Femur (tissue), 1 donor: ENCODE measurements at regions not wholly inside any gene's neighbourhood (a gene's known extent, or its start where the extent isn't known, plus 50 kb on each side); places are given as distances from the start of the nearest gene placed in this dataset.

Experiments
- DNase-seq: peaks from one replicate; pipeline ENCODE4 v3.0.0-alpha.2; 2017

DNA sequence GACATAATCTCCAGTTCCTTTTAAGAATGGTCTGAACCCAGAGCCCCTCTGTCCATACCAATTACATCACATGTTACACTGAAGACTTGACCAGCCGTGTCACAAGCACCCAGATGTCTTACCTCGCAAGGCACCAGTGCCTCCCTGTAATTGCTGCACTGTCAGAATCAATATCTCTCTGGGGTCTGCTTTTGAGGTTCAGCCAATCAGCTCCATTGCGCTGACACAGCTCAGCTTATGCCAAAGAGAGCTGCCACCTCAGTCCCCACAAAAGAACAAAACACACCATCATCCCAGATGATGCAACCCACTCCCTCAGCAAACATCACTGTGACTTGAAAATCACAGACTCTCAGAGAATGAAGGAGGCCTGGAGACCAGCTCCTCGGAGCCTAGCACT is 82.5 kb upstream of the SORBS2 start:
- DNase-seq: no peak

DNA sequence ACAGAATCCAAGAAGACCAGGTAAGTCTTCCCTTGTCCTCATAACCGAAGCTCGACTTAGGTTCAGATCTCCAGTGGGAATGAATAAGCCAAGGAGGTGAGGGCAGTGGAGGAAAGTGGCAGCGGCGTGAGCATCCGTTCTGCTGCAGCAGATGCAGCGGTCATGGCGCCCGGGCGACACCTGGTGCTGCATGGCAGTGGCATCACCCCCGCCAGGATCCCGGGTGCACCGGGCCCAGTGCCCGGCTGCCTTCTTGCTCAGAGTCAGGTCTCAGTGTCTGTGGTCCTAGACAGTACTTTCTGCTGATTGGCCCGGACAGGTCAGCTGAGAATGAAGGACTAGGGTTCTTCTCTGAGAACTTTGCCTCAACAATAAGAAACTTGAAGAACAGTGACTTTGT is 83.4 kb upstream of the SORBS2 start:
- no peak for DNase-seq

DNA sequence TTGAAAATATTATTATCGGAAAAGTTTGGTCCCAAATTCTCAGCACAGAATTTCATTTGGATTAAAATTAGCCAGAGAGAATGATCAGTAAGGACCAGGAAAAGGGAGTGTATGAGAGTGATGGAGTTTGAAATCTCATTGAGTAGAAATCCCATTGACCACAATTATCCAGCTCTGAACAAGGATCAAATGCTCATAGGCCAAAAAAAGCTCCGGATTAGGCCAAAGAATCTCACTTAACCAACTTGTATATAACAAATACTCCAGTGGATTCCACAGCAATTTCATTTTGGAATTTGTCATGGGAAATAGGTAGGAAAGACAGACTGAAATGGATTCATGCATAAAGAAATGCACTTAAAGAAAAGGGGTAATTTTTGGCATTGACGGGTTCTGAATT is 83.9 kb upstream of the SORBS2 start:
- no peak for DNase-seq

DNA sequence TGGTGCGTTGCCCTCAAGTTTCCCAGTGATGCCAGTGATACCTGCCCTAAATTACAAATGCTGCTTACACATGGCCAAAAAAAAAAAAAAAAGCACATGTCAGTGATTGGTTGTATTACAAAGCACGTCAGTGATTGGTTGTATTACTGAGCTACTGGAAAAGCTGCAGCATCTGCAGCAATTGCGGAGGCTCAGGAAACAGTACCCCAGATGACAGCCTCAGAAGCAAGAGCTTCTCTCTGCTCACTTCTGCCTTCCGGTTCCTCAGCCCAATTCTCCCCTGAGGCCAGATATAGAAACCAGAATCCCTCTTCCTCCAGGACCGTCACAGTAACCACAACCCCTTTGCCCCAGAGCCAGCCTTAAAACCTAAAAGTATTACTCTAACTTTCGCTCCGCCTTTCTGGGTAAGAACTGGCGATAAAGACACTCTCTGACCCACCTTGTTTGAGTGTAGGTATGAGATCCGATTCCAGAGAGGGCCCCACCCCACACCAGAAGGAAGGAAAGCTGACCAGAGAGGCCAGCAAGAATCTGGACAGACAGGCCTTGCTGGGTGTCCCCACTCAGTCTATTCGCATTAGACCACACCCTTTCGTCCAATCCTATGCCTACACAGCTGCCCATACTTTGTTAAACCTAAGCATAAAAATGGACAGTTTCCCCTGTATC is 85.0 kb upstream of the SORBS2 start:
- no peak for DNase-seq

DNA sequence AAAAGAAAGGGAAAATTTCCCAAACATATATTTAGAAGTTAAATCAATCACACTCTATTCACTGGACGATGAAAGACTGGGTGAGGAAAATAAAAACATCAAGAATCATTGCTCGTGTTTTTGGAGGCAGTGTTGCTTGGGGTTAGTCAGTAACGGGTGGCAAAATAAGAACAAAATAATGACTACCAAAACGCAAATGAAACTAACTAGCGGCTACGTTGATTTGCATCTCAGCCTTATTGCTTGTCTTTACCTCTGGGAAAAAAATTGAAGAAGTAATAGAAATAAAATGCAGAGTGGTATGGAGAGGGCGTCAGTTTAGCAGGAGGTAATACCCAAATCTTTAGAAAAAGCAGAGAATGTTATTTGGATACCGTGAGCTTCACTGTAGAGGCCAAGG is 86.4 kb upstream of the SORBS2 start:
- DNase-seq: no peak

DNA sequence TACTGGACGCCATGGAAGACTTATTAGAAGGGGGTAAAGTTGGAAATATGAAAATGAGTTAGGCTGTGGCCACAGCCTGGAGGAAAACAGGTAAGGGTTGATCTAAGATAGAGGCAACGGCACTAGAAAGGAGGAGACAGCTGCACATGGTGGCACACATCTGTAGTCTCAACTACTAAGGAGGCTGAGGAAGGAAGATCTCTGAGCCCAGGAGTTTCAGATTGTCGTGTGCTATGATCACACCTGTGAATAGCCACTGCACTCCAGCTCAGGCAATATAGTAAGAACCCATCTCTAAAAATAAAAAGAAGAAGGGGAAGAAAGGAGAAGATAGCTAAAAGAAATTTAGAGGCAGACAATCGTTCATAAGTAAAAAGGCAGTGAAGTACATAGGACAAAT is 87.8 kb upstream of the SORBS2 start:
- DNase-seq: no peak

DNA sequence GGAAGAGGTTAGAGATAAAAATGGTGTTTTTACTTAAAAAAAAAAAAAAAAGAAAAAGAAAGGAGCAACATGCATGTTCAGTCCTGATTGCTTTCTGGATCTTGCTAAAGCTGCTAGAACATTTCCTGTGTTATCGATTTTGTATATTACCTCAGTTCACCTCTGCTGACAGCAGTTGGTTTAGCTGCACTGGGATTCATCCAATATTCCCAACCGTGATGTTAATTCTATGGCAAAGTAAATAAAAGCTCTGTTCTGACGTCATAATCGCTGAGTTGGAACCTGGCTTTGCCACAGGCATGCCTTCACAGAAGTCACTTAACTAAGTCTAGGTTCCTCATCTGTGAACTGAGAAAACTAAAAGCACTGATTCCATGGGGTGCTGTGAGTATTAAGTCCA is 90.7 kb upstream of the SORBS2 start:
- DNase-seq: no peak

DNA sequence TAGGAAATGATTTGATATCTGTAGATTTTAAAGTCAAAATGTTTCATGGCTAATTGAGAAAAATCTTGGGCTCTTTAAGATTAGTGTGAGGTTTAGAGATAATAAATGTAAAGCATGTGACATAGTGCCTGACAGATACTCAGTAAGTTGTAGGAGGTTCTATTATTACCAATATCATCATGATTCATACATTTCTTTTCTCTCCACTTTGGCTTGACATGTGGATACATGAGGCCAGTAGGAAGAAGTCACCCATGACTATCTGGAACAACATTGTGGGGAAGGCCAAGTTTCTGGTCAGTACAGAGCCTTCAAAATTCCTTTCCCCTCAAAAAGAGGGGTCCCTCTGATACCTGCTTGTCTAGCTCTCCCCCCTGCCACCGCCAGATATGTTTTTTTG is 91.2 kb upstream of the SORBS2 start:
- no peak for DNase-seq

DNA sequence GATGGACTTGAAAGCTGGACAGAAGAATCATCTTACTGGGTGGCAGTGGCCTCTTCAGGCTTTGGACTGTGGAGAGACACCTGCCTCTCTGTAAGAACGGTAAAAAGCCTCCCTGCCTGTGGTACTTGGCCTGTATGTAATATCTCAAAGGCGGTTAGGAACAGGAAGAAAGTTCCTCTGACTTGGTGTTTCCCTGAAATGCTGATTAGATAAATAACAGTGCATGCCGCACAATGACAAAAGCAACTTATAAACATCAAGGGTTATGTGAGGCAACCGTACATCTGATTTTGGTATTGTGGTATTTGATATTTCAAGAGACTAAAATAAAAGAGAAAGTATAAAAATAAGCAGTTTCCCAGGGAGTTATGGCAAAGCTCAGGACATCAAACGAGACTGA is 92.4 kb upstream of the SORBS2 start:
- DNase-seq: no peak

DNA sequence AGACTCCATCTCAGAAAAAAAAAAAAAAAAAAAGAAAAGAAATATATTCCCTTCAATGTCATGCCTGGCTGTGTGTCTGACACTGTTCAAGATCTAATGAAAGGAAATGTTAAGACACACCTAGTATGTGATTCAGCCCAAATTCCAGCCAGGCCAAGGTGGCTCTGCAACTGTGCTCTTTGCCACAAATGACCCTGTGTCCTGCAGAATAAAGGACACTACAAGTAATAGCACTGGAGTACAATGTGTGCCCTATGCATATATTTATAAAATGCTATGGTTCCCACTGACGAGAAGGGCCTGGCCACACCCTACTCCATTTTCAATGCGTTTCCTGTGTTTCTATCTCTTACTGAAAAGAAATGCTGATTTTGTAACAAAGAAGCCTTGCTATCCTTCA is 98.0 kb upstream of the SORBS2 start:
- DNase-seq: no peak

DNA sequence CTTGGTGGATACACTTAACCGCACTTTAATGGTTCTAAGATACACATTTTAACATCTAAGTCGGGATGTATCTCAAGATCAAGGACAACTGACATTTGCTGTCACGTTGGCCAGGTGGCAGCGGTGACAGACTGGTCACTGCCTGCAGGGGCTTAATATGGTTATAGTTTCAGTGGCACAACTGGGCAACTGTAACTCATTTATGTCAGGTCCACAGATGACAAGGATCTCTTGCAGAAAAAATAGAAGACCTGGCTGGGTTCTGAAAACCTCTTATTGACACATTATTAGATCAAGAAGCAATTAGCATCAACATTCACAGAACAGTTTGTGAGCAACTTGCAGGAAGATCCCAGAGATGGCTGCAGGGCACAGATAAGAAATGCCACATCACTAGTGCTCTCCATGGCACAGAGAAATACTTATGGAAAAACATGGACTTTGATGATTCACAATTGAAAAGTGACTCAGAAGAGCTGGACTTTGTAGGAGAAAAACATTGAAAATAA is 99.6 kb upstream of the SORBS2 start:
- no peak for DNase-seq

DNA sequence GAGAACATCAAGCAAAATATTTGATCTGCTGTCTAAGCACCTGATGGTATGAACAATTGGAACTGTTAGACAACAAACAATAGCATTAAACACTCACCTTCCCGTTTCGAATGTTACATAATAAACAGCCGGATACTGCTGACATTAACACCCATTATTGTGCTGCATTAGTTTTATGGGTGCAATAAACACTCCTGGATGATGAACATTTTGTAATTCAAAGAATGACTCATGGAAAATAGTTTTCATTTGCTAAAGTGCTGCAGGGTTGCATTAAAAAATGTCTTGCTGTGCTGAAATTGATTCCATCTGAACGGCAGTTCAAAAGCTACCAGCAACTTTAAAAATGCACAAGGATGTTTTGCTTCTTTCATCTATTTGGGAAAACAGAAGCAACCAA is 100.8 kb upstream of the SORBS2 start:
- no peak for DNase-seq

DNA sequence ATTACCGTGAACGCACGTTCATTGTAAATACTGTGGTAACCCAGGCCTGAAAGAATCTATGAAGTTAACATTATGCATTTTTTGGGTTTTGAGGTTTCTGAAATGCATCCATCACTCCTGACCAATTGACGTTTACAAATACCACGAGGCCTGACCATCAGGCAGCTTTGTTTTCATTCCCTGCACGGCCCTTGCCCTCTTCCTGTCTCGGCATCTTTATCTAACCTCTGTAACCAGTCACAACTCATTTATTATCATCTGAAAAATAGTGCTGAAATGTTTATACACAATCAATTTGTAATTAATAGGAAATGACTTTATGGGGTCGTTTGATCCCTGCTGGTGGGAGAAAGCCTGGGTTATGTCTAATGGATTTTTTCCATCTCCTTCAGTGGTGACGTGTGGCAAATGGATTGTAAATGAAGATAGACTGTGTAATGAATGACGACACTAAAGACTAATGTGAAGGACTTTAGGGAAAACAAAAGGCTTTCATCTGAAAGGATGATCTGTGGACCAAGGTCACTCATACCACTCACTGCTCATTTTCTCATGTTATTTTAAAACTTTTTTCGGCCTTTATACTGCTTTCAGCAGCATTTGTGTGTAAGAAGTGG is 102.7 kb upstream of the SORBS2 start:
- peak; percentile 29 for DNase-seq

DNA sequence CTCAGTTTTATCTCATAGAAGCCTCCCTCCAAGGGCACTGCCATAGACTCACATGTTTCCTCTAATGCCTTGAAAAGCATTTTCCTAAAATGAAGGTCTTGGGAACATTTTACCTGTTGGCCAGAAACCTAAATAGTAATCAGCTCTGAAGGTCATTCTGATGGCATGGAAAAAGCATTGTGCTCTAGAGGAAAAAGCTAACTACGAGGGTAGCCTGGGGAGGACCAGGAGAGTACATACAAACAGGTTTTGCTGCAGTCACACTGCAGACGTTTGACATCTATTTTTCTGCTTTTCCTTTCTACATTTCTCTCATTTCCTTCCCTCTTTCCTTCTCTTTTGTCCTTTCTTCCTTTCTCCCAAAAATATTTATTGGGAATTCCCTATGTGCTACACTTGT is 103.3 kb upstream of the SORBS2 start:
- no peak for DNase-seq

DNA sequence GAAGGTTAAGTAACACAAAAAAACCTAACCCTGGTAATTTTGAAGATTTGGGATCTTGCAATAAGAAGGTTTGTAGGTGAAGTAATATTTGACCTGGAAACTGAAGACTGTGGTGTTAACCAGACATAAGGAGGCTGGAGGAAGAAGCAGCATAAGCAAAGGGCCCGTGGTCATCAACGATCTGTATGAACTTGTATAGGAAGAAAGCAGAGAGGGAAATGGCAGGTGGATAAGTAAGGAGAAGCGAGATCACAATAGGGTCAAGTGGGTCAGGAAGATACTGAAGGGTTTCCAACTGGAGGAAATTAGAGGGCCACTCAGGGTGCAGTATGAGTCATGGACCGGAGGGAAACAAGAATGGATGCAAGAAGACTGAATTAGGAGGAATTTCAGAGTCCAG is 103.8 kb upstream of the SORBS2 start:
- DNase-seq: no peak

DNA sequence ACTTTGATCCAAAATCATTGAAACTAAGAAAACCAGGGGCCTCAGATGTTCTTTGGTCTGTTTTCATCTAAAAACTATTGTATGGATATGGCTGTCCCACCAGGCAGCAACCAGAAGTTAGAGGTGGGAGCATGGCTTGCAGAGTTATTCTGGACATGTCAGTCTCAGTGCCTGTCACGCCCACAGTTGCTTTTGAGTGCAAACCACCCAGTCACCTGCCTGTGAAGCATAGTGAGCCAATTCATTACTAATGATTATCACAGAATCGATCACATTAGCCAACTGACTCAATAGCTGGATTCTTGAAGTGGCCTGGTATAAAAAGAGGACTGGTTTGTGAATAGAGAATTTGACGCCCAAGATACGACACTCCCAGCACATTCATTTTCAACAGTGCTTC is 104.2 kb upstream of the SORBS2 start:
- no peak for DNase-seq

DNA sequence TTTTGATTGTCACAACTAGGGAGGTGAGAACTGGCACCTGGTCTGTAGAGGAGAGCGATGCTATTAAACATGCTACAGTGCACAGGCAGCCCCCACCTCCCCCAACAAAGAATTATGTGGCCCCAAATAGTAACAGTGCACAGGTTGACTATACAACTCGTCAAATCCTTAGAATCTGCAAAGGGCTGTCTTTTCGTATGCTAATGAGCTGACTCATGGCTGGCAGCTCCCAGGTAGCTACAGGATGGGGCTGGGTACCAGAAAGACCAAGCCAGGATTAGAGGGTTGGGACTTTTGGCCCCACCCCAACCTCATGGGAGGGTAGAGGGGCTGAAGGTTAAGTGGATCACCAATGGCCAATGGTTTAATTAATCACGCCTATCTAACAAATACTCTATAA is 104.7 kb upstream of the SORBS2 start:
- DNase-seq: no peak

DNA sequence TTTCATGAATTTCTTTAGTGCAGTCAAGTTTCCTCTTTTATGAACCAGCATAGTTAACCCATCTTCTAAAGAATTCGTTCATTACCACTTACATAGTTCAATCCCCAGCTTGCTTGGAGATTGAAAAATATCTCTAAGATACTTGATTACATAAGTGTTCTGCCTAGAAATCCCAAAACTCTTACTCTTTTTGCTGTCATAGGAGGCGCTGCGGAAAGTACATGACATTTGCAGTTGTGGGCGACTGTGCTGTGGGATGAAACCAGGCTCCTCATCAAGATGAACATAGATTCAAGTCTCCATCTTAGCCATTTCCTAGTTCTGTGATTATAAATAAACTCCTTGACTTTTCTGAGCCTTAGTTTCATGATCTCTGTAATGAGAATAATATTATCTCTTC is 107.1 kb upstream of the SORBS2 start:
- DNase-seq: no peak

DNA sequence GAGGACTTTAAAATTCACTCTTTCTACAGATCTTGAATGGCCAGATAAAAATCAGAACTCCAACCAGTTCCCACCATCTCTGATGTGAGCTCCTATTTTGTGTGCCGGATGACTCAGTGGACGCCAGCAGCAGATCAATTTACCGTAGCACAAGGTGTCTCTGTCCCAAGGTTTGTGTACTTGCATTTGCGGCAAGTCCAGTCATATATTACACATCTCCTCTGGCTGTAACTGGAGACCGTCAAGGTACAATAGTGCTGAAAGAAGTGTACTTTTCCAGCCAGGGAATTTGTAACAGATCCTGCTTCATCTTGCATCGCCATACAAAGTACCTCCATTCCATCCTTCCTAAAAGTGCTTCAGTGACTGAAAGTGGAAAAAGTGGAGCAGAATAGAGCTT is 108.2 kb upstream of the SORBS2 start:
- no peak for DNase-seq

DNA sequence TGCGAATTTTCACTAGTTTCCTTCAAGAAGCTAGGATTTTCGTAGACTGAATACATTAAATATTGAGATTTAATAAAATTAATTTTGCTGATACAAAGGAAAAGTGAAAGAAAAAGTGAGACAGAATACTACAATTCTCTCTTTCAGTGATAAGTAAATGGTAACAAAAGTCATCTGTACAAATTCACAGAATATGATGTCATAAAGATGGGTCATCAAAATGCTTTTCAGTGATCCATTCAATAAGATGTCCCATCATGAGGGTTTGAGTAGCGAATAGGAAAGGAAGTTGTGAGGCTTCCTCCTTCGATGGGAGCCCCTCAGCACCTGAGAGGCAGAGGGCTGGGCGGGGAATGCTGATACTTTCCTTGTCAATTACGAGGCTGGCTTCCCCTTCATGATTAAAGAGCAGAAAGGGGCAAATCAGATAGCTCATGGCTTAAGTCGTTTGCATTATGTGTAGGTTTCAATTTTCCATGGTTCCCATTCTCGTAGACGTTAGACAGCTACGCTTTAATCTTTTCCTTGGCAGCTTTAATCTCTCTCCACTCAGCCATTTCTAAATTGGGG is 108.8 kb upstream of the SORBS2 start:
- DNase-seq: no peak

DNA sequence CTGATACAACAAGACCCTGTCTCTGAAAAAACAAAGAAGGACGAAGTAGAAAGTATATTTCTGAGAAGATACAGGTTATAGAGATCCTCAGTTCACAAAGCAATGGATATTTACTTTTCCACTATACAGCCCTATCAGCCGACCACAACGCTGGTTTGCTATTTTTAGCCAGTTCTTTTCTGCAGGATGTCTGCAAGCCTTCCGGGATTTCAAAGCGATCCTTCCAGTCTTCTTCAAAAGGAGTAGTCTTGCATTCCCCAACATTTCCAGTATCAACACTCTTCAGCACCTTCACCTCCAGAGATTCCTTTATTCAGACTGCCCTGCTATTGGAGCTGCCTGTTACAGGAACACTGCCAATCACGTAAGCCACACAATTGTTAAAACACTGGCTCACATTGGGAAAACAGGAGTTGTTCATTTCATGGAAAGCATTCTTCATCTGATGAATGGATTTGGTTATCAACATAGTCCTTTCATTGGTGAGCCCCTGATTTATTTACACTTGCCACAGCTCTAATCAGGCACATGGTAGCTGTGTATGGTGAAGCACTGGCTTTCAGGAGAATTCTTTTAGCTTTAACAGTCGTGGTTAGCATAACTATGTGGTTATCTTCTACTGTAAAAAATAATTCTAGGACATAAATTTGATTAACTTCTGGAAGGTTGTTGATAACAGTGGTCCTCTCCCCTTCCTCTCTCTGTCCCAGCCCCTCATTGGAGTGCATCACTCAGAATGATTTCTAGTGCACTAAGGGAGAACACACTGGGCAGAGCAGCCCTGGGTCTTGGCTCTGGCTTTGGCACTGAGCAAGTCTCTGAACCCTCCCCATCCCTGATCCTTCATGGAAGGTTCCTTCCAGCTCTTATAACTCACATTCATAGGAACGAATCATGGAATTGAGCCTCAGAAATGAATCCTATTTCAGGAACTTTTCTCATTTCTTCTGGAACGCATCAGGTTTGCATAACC is 109.9 kb upstream of the SORBS2 start:
- no peak for DNase-seq

DNA sequence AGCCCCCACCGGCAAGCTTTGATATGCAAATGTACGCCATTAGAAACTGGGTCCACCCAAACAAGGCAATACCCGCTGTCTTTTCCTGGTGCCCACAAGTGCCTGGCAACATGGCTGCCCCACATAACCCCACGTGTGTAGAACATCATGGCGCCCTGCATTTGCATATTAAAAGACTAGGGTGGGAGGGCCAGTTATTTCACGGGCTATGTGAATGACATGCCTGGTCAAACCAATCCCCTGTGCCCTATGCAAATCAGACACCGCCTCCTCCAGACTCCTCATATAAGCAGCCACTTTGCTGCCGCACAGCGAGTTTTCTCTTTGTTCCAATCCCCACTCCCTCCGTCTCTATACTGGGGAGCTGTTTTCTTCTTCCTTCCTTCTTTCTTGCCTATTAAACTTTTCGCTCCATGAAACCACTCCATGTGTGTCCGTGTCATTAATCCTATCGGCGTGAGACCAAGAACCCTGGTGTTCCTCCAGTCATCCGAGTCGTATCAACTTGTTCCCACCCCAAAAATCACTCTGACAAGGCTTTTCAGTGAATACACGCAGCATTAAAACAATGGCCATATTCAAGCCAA is 112.6 kb upstream of the SORBS2 start:
- DNase-seq: no peak

DNA sequence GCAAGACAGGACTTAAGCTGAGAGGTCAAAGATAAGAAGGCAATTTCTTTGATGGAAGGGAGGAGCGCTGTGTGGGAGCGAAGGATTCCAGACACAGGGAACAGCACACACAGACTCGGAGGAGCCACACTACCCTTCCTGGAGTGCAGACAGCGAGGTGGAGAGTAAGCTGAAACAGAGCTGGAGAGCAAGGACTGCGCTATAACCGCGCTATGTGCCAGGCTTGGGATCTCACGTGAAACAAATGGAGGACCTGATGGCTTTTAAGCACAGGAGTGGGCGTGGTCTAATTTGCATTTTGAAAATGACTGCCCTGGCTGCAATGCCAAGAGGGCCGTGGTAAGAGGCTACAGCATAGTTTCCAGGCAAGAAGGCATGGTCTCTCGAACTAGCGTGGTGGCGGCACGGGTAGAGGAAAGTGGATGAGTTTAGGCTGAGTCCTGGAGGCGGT is 113.9 kb upstream of the SORBS2 start:
- no peak for DNase-seq
